ENCODE measurements at regions not wholly inside any gene's neighbourhood (a gene's known extent, or its start where the extent isn't known, plus 50 kb on each side); places are given as distances from the start of the nearest gene placed in this dataset.

DNA sequence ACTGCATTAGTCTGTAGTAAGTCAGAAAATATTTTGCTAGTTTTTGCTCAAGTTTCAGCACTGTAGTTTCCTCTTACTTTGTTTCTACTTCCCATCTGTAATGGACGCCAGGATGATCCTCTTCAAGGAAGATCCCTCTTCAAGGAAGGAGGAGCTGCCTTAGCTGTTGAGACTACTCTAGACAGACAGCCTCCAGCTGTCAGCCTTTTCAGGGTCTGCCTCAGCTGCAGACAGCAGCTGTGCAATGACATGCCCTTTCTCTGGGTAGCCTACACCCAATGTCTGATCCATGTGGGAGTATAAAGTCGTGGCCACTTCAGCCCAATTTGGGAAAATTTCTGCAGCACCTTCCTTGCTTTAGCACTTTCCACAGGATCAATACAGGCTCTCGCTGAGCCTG lies 281.0 kb upstream of the MAOA start (continued):
- TF ChIP-seq, protein P1, sequence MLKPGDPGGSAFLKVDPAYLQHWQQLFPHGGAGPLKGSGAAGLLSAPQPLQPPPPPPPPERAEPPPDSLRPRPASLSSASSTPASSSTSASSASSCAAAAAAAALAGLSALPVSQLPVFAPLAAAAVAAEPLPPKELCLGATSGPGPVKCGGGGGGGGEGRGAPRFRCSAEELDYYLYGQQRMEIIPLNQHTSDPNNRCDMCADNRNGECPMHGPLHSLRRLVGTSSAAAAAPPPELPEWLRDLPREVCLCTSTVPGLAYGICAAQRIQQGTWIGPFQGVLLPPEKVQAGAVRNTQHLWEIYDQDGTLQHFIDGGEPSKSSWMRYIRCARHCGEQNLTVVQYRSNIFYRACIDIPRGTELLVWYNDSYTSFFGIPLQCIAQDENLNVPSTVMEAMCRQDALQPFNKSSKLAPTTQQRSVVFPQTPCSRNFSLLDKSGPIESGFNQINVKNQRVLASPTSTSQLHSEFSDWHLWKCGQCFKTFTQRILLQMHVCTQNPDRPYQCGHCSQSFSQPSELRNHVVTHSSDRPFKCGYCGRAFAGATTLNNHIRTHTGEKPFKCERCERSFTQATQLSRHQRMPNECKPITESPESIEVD (tag by site-specific recombination; IDR thresholded peaks at IDR 0.05): no peak
- TF ChIP-seq GLI2 (tag by site-specific recombination; IDR thresholded peaks at IDR 0.05; ENCODE audit: borderline replicate concordance, low read depth) (no peak), KLF17 (tag by site-specific recombination; IDR thresholded peaks at IDR 0.05) (no peak), IKZF3 (tag by site-specific recombination; IDR thresholded peaks at IDR 0.05) (no peak), GLIS2 (tag by site-specific recombination; IDR thresholded peaks at IDR 0.05) (no peak), MEIS1 (CRISPR knock-in tag; IDR thresholded peaks at IDR 0.05; ENCODE audit: borderline replicate concordance) (no peak)
- TF ChIP-seq, protein P2, sequence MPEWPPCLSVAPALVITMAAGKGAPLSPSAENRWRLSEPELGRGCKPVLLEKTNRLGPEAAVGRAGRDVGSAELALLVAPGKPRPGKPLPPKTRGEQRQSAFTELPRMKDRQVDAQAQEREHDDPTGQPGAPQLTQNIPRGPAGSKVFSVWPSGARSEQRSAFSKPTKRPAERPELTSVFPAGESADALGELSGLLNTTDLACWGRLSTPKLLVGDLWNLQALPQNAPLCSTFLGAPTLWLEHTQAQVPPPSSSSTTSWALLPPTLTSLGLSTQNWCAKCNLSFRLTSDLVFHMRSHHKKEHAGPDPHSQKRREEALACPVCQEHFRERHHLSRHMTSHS (tag by site-specific recombination; IDR thresholded peaks at IDR 0.05): no peak
- TF ChIP-seq, protein P3, sequence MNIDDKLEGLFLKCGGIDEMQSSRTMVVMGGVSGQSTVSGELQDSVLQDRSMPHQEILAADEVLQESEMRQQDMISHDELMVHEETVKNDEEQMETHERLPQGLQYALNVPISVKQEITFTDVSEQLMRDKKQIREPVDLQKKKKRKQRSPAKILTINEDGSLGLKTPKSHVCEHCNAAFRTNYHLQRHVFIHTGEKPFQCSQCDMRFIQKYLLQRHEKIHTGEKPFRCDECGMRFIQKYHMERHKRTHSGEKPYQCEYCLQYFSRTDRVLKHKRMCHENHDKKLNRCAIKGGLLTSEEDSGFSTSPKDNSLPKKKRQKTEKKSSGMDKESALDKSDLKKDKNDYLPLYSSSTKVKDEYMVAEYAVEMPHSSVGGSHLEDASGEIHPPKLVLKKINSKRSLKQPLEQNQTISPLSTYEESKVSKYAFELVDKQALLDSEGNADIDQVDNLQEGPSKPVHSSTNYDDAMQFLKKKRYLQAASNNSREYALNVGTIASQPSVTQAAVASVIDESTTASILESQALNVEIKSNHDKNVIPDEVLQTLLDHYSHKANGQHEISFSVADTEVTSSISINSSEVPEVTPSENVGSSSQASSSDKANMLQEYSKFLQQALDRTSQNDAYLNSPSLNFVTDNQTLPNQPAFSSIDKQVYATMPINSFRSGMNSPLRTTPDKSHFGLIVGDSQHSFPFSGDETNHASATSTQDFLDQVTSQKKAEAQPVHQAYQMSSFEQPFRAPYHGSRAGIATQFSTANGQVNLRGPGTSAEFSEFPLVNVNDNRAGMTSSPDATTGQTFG (tag by site-specific recombination; IDR thresholded peaks at IDR 0.05; ENCODE audit: borderline replicate concordance): no peak

- no peak for TF ChIP-seq ZNF777 (tag by site-specific recombination; IDR thresholded peaks at IDR 0.05; ENCODE audit: borderline replicate concordance)
- no peak for TF ChIP-seq ZNF335 (tag by site-specific recombination; conservative IDR thresholded peaks at IDR 0.05)
- no peak for TF ChIP-seq ZNF10 (tag by site-specific recombination; IDR thresholded peaks at IDR 0.05)
- TF ChIP-seq IKZF3 (tag by site-specific recombination; IDR thresholded peaks at IDR 0.05): no peak
- no peak for TF ChIP-seq ZNF169 (tag by site-specific recombination; IDR thresholded peaks at IDR 0.05)
- no peak for TF ChIP-seq SP7 (tag by site-specific recombination; IDR thresholded peaks at IDR 0.05)
- H3K4me1 ChIP-seq (ENCODE audit: control insufficient read depth, insufficient read depth, low read length): no peaks in the 10 kb centered on the region
- ChIA-PET POLR2A (no interaction called here), CTCF (no interaction called here)
- H3K9me3 ChIP-seq (ENCODE audit: control insufficient read depth, insufficient read depth, low read depth, low read length): no peaks in the 10 kb centered on the region
- H3K36me3 ChIP-seq (ENCODE audit: control insufficient read depth in 2 of 2, insufficient read depth in 1 of 2, low read length in 2 of 2): no peaks in the 10 kb centered on the region
- H3K27ac ChIP-seq (ENCODE audit: extremely low read depth, low read depth, low read length): no peak overlapping the region
- H3K4me3 ChIP-seq (ENCODE audit: low read depth, low read length): no peak overlapping the region
These were observed 275.4 kb upstream of the MAOA start for GRCh38 chrX:43380704-43381103.

- POLR2A ChIA-PET: no interaction called here
- TF ChIP-seq ZNF416 (tag by site-specific recombination; IDR thresholded peaks at IDR 0.05) (no peak), ZNF571 (tag by site-specific recombination; IDR thresholded peaks at IDR 0.05) (no peak), SP7 (tag by site-specific recombination; IDR thresholded peaks at IDR 0.05) (no peak), ZNF473 (tag by site-specific recombination; IDR thresholded peaks at IDR 0.05) (no peak), CTCF (tag by site-specific recombination; IDR thresholded peaks at IDR 0.05) (no peak), ZXDB (tag by site-specific recombination; IDR thresholded peaks at IDR 0.05) (no peak), MZF1 (tag by site-specific recombination; IDR thresholded peaks at IDR 0.05; ENCODE audit: borderline replicate concordance) (no peak), PRDM1 (tag by site-specific recombination; IDR thresholded peaks at IDR 0.05) (no peak)
- TF ChIP-seq, protein P4, sequence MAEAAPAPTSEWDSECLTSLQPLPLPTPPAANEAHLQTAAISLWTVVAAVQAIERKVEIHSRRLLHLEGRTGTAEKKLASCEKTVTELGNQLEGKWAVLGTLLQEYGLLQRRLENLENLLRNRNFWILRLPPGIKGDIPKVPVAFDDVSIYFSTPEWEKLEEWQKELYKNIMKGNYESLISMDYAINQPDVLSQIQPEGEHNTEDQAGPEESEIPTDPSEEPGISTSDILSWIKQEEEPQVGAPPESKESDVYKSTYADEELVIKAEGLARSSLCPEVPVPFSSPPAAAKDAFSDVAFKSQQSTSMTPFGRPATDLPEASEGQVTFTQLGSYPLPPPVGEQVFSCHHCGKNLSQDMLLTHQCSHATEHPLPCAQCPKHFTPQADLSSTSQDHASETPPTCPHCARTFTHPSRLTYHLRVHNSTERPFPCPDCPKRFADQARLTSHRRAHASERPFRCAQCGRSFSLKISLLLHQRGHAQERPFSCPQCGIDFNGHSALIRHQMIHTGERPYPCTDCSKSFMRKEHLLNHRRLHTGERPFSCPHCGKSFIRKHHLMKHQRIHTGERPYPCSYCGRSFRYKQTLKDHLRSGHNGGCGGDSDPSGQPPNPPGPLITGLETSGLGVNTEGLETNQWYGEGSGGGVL (tag by site-specific recombination; IDR thresholded peaks at IDR 0.05): no peak
- TF ChIP-seq, protein P5, sequence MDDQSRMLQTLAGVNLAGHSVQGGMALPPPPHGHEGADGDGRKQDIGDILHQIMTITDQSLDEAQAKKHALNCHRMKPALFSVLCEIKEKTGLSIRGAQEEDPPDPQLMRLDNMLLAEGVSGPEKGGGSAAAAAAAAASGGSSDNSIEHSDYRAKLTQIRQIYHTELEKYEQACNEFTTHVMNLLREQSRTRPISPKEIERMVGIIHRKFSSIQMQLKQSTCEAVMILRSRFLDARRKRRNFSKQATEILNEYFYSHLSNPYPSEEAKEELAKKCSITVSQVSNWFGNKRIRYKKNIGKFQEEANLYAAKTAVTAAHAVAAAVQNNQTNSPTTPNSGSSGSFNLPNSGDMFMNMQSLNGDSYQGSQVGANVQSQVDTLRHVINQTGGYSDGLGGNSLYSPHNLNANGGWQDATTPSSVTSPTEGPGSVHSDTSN (CRISPR knock-in tag; IDR thresholded peaks at IDR 0.05): no peak
- Histone ChIP-seq H3K9me3 (ENCODE audit: control insufficient read depth, insufficient read depth, low read depth, low read length) (no peaks in the 10 kb centered on the region), H3K4me3 (ENCODE audit: low read depth, low read length) (no peak overlapping the region), H3K36me3 (ENCODE audit: control insufficient read depth in 2 of 2, insufficient read depth in 1 of 2, low read length in 2 of 2) (no peaks in the 10 kb centered on the region), H3K27ac (ENCODE audit: extremely low read depth, low read depth, low read length) (no peak overlapping the region), H3K4me1 (ENCODE audit: control insufficient read depth, insufficient read depth, low read length) (no peaks in the 10 kb centered on the region)
- CTCF ChIA-PET: interaction anchor here (0.6 kb wide), 1 partner anchor 94 kb away, joined by 3 read pairs; no protein-coding TSS in a partner anchor
These were observed 269.2 kb upstream of the MAOA start for GRCh38 chrX:43386875-43387274.
